ENCODE measurements at regions not wholly inside any gene's neighbourhood (a gene's known extent, or its start where the extent isn't known, plus 50 kb on each side); places are given as distances from the start of the nearest gene placed in this dataset.

DNA sequence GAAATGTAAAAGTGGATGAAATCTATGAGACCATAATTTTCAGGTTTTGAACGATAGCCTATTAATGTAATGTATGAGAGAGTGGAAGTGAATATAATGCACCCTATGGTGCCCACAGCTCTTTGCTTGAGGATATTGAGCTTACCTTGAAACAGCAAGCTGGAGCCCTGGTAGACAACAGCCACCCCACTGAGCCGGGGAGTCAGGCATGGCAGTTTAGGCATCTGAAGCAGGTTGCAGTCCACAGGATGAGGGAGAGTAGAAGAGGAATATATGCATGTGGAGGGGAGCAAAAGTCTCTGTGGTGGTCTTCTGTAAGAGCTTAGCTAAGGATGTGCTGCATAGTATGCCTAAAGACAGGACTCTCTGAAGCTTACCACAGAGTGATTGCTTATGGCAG is 817.3 kb downstream of the DNAJB9 start:
- no peaks in the 10 kb centered on the region for H3K9me2 ChIP-seq (replicated peaks; ENCODE audit: control insufficient read depth, low read length)

DNA sequence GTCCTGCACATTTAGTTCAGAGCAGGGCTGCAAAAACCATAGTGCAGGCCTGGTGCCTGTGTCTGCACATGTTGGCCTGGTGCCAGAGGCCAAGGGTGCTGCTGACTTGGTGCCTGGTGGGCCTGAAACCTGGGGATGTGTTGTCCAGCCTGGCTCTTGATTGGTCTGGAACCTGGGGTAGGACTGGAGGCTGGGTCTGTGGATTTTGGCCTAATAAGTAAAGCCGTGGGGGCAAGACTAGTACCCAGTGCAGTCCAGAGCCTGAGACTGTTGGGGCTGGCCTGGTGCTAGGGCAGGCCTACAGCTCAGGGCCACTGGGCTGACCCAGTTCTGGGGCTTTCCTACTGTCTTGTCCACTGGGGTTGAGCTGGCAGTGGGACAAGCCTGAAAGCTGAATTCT is 817.9 kb downstream of the DNAJB9 start:
- Histone ChIP-seq H3K27ac (ENCODE audit: low read depth, low read length) (no peak overlapping the region), H3K4me1 (ENCODE audit: control insufficient read depth, low read length) (no peaks in the 10 kb centered on the region), H4K20me1 (ENCODE audit: control insufficient read depth, insufficient read depth, low read depth, low read length) (no peaks in the 10 kb centered on the region), H3K79me2 (ENCODE audit: control insufficient read depth, low read length) (no peaks in the 10 kb centered on the region), H3K36me3 (ENCODE audit: control insufficient read depth, low read length) (no peaks in the 10 kb centered on the region), H3K9me3 (ENCODE audit: control insufficient read depth, insufficient read depth, low read length) (no peaks in the 10 kb centered on the region), H3K9me2 (replicated peaks; ENCODE audit: control insufficient read depth, low read length) (no peaks in the 10 kb centered on the region), H3K27me3 (ENCODE audit: control insufficient read depth, low read length) (no peaks in the 10 kb centered on the region), H3K4me2 (ENCODE audit: low read length) (no peak overlapping the region), H3F3A (ENCODE audit: control insufficient read depth, insufficient read depth) (no peaks in the 10 kb centered on the region), H3K4me3 (ENCODE audit: low read length) (no peak overlapping the region)
- TF ChIP-seq CTCF (IDR thresholded peaks at IDR 0.05; ENCODE audit: low read depth, low read length, poor library complexity, severe bottlenecking), result no peak

More for the DNA sequence above, 817.3 kb downstream of the DNAJB9 start:
- no peaks in the 10 kb centered on the region for H3F3A ChIP-seq (ENCODE audit: control insufficient read depth, insufficient read depth)
- H3K9me3 ChIP-seq (ENCODE audit: control insufficient read depth, insufficient read depth, low read length), result no peaks in the 10 kb centered on the region
- H3K27ac ChIP-seq (ENCODE audit: low read depth, low read length), result no peak overlapping the region
- no peak overlapping the region for H3K4me2 ChIP-seq (ENCODE audit: low read length)
- no peaks in the 10 kb centered on the region for H3K79me2 ChIP-seq (ENCODE audit: control insufficient read depth, low read length)
- H3K36me3 ChIP-seq (ENCODE audit: control insufficient read depth, low read length), result no peaks in the 10 kb centered on the region
- no peaks in the 10 kb centered on the region for H3K4me1 ChIP-seq (ENCODE audit: control insufficient read depth, low read length)
- TF ChIP-seq EZH2phosphoT487 (IDR thresholded peaks at IDR 0.05; ENCODE audit: borderline replicate concordance, low read length), result no peak
- no peaks in the 10 kb centered on the region for H3K27me3 ChIP-seq (ENCODE audit: control insufficient read depth, low read length)
- H3K4me3 ChIP-seq (ENCODE audit: low read length), result no peak overlapping the region
- no peaks in the 10 kb centered on the region for H4K20me1 ChIP-seq (ENCODE audit: control insufficient read depth, insufficient read depth, low read depth, low read length)

DNA sequence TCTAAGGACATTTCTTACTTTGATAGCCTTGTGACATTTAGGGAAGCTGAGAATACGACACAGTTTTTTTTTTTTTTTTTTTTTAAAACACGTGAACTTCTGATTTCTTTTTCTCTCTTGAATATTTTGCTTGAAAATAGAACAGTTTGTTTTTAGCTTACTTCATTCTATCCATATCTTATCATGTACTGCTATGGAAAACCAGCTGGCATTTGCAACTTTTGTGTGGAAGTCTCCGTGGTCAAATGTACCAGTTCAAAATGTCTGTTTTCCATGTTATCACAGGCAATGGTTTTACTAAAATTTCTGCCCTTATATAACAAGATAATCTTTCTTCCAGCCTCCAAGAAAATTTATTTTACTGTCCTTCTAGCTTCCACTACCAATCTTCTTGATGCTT is 821.6 kb downstream of the DNAJB9 start:
- Histone ChIP-seq H4K20me1 (ENCODE audit: control insufficient read depth, insufficient read depth, low read depth, low read length) (no peaks in the 10 kb centered on the region), H3K27ac (ENCODE audit: low read depth, low read length) (no peak overlapping the region), H3K4me1 (ENCODE audit: control insufficient read depth, low read length) (no peaks in the 10 kb centered on the region), H3K9me2 (replicated peaks; ENCODE audit: control insufficient read depth, low read length) (no peaks in the 10 kb centered on the region), H3K79me2 (ENCODE audit: control insufficient read depth, low read length) (no peaks in the 10 kb centered on the region), H3K4me2 (ENCODE audit: low read length) (no peak overlapping the region), H3K27me3 (ENCODE audit: control insufficient read depth, low read length) (no peaks in the 10 kb centered on the region), H3K36me3 (ENCODE audit: control insufficient read depth, low read length) (no peaks in the 10 kb centered on the region), H3K9me3 (ENCODE audit: control insufficient read depth, insufficient read depth, low read length) (no peaks in the 10 kb centered on the region), H3K4me3 (ENCODE audit: low read length) (no peak overlapping the region), H3F3A (ENCODE audit: control insufficient read depth, insufficient read depth) (no peaks in the 10 kb centered on the region)
- TF ChIP-seq CTCF (IDR thresholded peaks at IDR 0.05; ENCODE audit: low read depth, low read length, poor library complexity, severe bottlenecking) (no peak), EZH2phosphoT487 (IDR thresholded peaks at IDR 0.05; ENCODE audit: borderline replicate concordance, low read length) (no peak)

DNA sequence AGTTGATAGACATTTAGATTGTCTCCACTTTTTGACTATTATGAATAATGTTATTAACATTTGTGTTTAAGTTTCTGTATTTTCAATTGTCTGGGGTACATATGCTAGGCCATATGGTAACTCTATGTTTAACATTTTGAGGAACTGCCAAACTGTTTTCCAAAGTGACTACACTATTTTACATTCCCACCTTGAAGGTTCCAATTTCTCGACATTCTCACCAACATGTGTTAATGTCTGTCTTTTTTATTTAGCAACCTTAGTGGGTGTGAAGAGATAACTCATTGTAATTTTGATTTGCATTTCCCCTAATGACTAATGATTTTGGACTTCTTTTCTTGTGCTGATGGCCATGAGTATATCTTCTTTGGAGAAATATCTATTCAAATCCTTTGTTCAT is 832.4 kb downstream of the DNAJB9 start:
- H4K20me1 ChIP-seq (ENCODE audit: control insufficient read depth, insufficient read depth, low read depth, low read length), result no peaks in the 10 kb centered on the region
- no peak overlapping the region for H3K4me2 ChIP-seq (ENCODE audit: low read length)
- no peak overlapping the region for H3K4me3 ChIP-seq (ENCODE audit: low read length)
- H3K27ac ChIP-seq (ENCODE audit: low read depth, low read length), result no peak overlapping the region
- no peaks in the 10 kb centered on the region for H3K36me3 ChIP-seq (ENCODE audit: control insufficient read depth, low read length)
- H3K27me3 ChIP-seq (ENCODE audit: control insufficient read depth, low read length), result no peaks in the 10 kb centered on the region
- H3F3A ChIP-seq (ENCODE audit: control insufficient read depth, insufficient read depth), result no peaks in the 10 kb centered on the region
- TF ChIP-seq EZH2phosphoT487 (IDR thresholded peaks at IDR 0.05; ENCODE audit: borderline replicate concordance, low read length), result no peak
- TF ChIP-seq CTCF (IDR thresholded peaks at IDR 0.05; ENCODE audit: low read depth, low read length, poor library complexity, severe bottlenecking), result no peak
- H3K79me2 ChIP-seq (ENCODE audit: control insufficient read depth, low read length), result no peaks in the 10 kb centered on the region
- H3K9me3 ChIP-seq (ENCODE audit: control insufficient read depth, insufficient read depth, low read length), result no peaks in the 10 kb centered on the region
- no peaks in the 10 kb centered on the region for H3K4me1 ChIP-seq (ENCODE audit: control insufficient read depth, low read length)
- no peaks in the 10 kb centered on the region for H3K9me2 ChIP-seq (replicated peaks; ENCODE audit: control insufficient read depth, low read length)
